ENCODE measurements at regions not wholly inside any gene's neighbourhood (a gene's known extent, or its start where the extent isn't known, plus 50 kb on each side); places are given as distances from the start of the nearest gene placed in this dataset.

- Mint-ChIP-seq H3K9me3 (no peaks in the 10 kb centered on the region), H3K4me3 (no peak overlapping the region), H3K4me1 (peaks cover 0 to 18% (median 11%) of the 10 kb centered on the region in 3 donors), H3K36me3 (no peaks in the 10 kb centered on the region), H3K27ac (no peak overlapping the region), H3K27me3 (no peaks in the 10 kb centered on the region)
- ATAC-seq (ENCODE audit: low read depth in 2 of 2) (no peak), DNase-seq (no peak)
These were observed 105.2 kb upstream of the UMPS start for GRCh38 chr3:124625074-124625473.

GRCh38 chr3:124627501-124627908, 102.7 kb upstream of the UMPS start:
- ATAC-seq (ENCODE audit: low read depth in 2 of 2) (no peak), DNase-seq (no peak)
- no peak overlapping the region for H3K27ac Mint-ChIP-seq
- H3K36me3 Mint-ChIP-seq = no peaks in the 10 kb centered on the region
- H3K27me3 Mint-ChIP-seq = peaks cover 0 to 11% (median 0%) of the 10 kb centered on the region in 3 donors
- no peaks in the 10 kb centered on the region for H3K9me3 Mint-ChIP-seq
- no peak overlapping the region for H3K4me3 Mint-ChIP-seq
- H3K4me1 Mint-ChIP-seq = peaks cover 0 to 3% (median 0%) of the 10 kb centered on the region in 3 donors

GRCh38 chr3:124628863-124629262, 101.4 kb upstream of the UMPS start:
- DNase-seq (no peak), ATAC-seq (ENCODE audit: low read depth in 2 of 2) (no peak)
- H3K27ac Mint-ChIP-seq = no peak overlapping the region
- peaks cover 0 to 11% (median 0%) of the 10 kb centered on the region in 3 donors for H3K27me3 Mint-ChIP-seq
- peaks cover 5 to 10% (median 7%) of the 10 kb centered on the region in 3 donors for H3K4me1 Mint-ChIP-seq
- no peaks in the 10 kb centered on the region for H3K9me3 Mint-ChIP-seq
- H3K36me3 Mint-ChIP-seq = no peaks in the 10 kb centered on the region
- no peak overlapping the region for H3K4me3 Mint-ChIP-seq

- Mint-ChIP-seq H3K4me1 (peaks cover 5 to 14% (median 11%) of the 10 kb centered on the region in 3 donors), H3K27me3 (peaks cover 0 to 11% (median 0%) of the 10 kb centered on the region in 3 donors), H3K4me3 (no peak overlapping the region), H3K9me3 (no peaks in the 10 kb centered on the region), H3K27ac (peak overlapping the region in 1 of 6 donors; percentile 3), H3K36me3 (no peaks in the 10 kb centered on the region)
- DNase-seq (no peak), ATAC-seq (ENCODE audit: low read depth in 2 of 2) (no peak)
These were observed 100.8 kb upstream of the UMPS start for GRCh38 chr3:124629497-124629896.

- no peaks in the 10 kb centered on the region for H3K9me3 Mint-ChIP-seq
These were observed 99.3 kb upstream of the UMPS start for GRCh38 chr3:124630960-124631359.

GRCh38 chr3:124631727-124632126, 98.5 kb upstream of the UMPS start:
- H3K36me3 Mint-ChIP-seq = no peaks in the 10 kb centered on the region
- peaks cover 10 to 34% (median 28%) of the 10 kb centered on the region in 3 donors for H3K4me1 Mint-ChIP-seq
- peaks cover 0 to 11% (median 0%) of the 10 kb centered on the region in 3 donors for H3K27me3 Mint-ChIP-seq
- H3K4me3 Mint-ChIP-seq = no peak overlapping the region
- ATAC-seq (ENCODE audit: low read depth in 2 of 2) (no peak), DNase-seq (no peak)
- no peak overlapping the region for H3K27ac Mint-ChIP-seq
- no peaks in the 10 kb centered on the region for H3K9me3 Mint-ChIP-seq

More at GRCh38 chr3:124630960-124631359, 99.3 kb upstream of the UMPS start:
- ATAC-seq (ENCODE audit: low read depth in 2 of 2) (no peak), DNase-seq (no peak)
- Mint-ChIP-seq H3K4me1 (peaks cover 10 to 27% (median 23%) of the 10 kb centered on the region in 3 donors), H3K27me3 (peaks cover 0 to 11% (median 0%) of the 10 kb centered on the region in 3 donors), H3K27ac (no peak overlapping the region), H3K4me3 (no peak overlapping the region), H3K36me3 (no peaks in the 10 kb centered on the region)

GRCh38 chr3:124632566-124633140, 97.6 kb upstream of the UMPS start:
- peaks cover 0 to 11% (median 0%) of the 10 kb centered on the region in 3 donors for H3K27me3 Mint-ChIP-seq
- no peaks in the 10 kb centered on the region for H3K36me3 Mint-ChIP-seq
- no peak for DNase-seq
- no peaks in the 10 kb centered on the region for H3K9me3 Mint-ChIP-seq
- ATAC-seq (ENCODE audit: low read depth in 2 of 2) = no peak
- peaks cover 10 to 40% (median 33%) of the 10 kb centered on the region in 3 donors for H3K4me1 Mint-ChIP-seq
- no peak overlapping the region for H3K27ac Mint-ChIP-seq
- H3K4me3 Mint-ChIP-seq = peak overlapping the region in 1 of 8 donors; percentile 32

- Mint-ChIP-seq H3K9me3 (no peaks in the 10 kb centered on the region), H3K27ac (peak overlapping the region in 2 of 6 donors; percentile 85 to 92), H3K4me1 (peaks cover 10 to 44% (median 36%) of the 10 kb centered on the region in 3 donors), H3K36me3 (no peaks in the 10 kb centered on the region), H3K27me3 (peaks cover 0 to 11% (median 0%) of the 10 kb centered on the region in 3 donors), H3K4me3 (peak overlapping the region in 5 of 8 donors; percentile 7 to 83 (median 80))
- DNase-seq (peak; percentile 10), ATAC-seq (ENCODE audit: low read depth in 2 of 2) (peak; percentile 34 to 75)
These were observed 96.7 kb upstream of the UMPS start for GRCh38 chr3:124633524-124633923.

GRCh38 chr3:124634210-124635168, 95.8 kb upstream of the UMPS start:
- peaks cover 10 to 53% (median 43%) of the 10 kb centered on the region in 3 donors for H3K4me1 Mint-ChIP-seq
- ATAC-seq (ENCODE audit: low read depth in 2 of 2) (peak in 1 of 2 donors; percentile 50), DNase-seq (peak; percentile 19)
- peak overlapping the region in 6 of 8 donors; percentile 48 to 83 (median 76) for H3K4me3 Mint-ChIP-seq
- no peaks in the 10 kb centered on the region for H3K9me3 Mint-ChIP-seq
- H3K27me3 Mint-ChIP-seq = peaks cover 0 to 11% (median 0%) of the 10 kb centered on the region in 3 donors
- no peaks in the 10 kb centered on the region for H3K36me3 Mint-ChIP-seq
- peak overlapping the region in 5 of 6 donors; percentile 0 to 88 (median 69) for H3K27ac Mint-ChIP-seq

- H3K9me3 Mint-ChIP-seq = no peaks in the 10 kb centered on the region
- ATAC-seq (ENCODE audit: low read depth in 2 of 2) = no peak
- peaks cover 10 to 59% (median 49%) of the 10 kb centered on the region in 3 donors for H3K4me1 Mint-ChIP-seq
- peak overlapping the region in 5 of 8 donors; percentile 48 to 83 (median 74) for H3K4me3 Mint-ChIP-seq
- DNase-seq = no peak
- H3K27ac Mint-ChIP-seq = peak overlapping the region in 4 of 6 donors; percentile 25 to 88 (median 50)
- H3K27me3 Mint-ChIP-seq = peaks cover 0 to 11% (median 0%) of the 10 kb centered on the region in 3 donors
- H3K36me3 Mint-ChIP-seq = no peaks in the 10 kb centered on the region
These were observed 95.1 kb upstream of the UMPS start for GRCh38 chr3:124635169-124635539.

- H3K9me3 Mint-ChIP-seq = no peaks in the 10 kb centered on the region
- H3K4me1 Mint-ChIP-seq = peaks cover 10 to 70% (median 49%) of the 10 kb centered on the region in 3 donors
- DNase-seq (no peak), ATAC-seq (ENCODE audit: low read depth in 2 of 2) (no peak)
- no peak overlapping the region for H3K4me3 Mint-ChIP-seq
- H3K27ac Mint-ChIP-seq = peak overlapping the region in 2 of 6 donors; percentile 36 to 38
- H3K36me3 Mint-ChIP-seq = no peaks in the 10 kb centered on the region
- H3K27me3 Mint-ChIP-seq = peaks cover 0 to 5% (median 0%) of the 10 kb centered on the region in 3 donors
These were observed 94.0 kb upstream of the UMPS start for GRCh38 chr3:124636101-124636862.

- Mint-ChIP-seq H3K4me3 (no peak overlapping the region), H3K27me3 (no peaks in the 10 kb centered on the region), H3K9me3 (no peaks in the 10 kb centered on the region), H3K4me1 (peaks cover 10 to 70% (median 49%) of the 10 kb centered on the region in 3 donors), H3K36me3 (no peaks in the 10 kb centered on the region), H3K27ac (no peak overlapping the region)
- ATAC-seq (ENCODE audit: low read depth in 2 of 2) = no peak
- DNase-seq = no peak
These were observed 93.4 kb upstream of the UMPS start for GRCh38 chr3:124636863-124637296.
